ENCODE measurements at regions not wholly inside any gene's neighbourhood (a gene's known extent, or its start where the extent isn't known, plus 50 kb on each side); places are given as distances from the start of the nearest gene placed in this dataset.

DNA sequence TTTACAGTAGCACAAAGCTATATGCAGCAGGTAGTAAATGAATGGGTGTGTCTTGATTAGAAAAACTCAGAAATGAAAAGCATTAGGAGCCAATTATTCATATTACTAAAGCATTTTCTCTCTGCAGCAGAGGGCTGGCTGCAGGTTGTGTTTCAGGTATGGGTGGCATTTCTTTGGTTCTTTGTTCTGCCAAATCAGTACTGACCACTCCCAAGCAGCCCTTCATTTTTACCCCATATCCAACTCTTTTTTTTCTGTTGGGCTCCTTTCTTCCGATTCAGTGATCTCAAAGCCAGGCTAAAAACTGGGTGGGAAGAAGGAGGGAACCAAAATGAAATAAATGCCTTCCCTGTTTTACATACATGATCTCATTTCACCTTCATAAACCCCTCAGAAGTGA lies 162.3 kb downstream of the SPRY1 start:
- TF ChIP-seq, protein P1, sequence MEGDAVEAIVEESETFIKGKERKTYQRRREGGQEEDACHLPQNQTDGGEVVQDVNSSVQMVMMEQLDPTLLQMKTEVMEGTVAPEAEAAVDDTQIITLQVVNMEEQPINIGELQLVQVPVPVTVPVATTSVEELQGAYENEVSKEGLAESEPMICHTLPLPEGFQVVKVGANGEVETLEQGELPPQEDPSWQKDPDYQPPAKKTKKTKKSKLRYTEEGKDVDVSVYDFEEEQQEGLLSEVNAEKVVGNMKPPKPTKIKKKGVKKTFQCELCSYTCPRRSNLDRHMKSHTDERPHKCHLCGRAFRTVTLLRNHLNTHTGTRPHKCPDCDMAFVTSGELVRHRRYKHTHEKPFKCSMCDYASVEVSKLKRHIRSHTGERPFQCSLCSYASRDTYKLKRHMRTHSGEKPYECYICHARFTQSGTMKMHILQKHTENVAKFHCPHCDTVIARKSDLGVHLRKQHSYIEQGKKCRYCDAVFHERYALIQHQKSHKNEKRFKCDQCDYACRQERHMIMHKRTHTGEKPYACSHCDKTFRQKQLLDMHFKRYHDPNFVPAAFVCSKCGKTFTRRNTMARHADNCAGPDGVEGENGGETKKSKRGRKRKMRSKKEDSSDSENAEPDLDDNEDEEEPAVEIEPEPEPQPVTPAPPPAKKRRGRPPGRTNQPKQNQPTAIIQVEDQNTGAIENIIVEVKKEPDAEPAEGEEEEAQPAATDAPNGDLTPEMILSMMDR (IDR thresholded peaks at IDR 0.05; ENCODE audit: low read depth, low read length, poor library complexity, severe bottlenecking) = no peak
- no peak for TF ChIP-seq EZH2phosphoT487 (IDR thresholded peaks at IDR 0.05; ENCODE audit: borderline replicate concordance, low read length)

All from DOHH2 (cell line).